IMR-90 (cell line): ENCODE measurements at regions not wholly inside any gene's neighbourhood (a gene's known extent, or its start where the extent isn't known, plus 50 kb on each side); places are given as distances from the start of the nearest gene placed in this dataset.

ENCODE experiments used
- ATAC-seq: fragments of 200-7000 bp; cut with Tn5 transposase; 2 replicates; pipeline ENCODE4 v1.9.1; 2020; ENCODE audit warnings: low read depth, mild to moderate bottlenecking, moderate library complexity
- BruUV-seq: library from RNA; stranded (reverse); fragments of 400-500 nt; replicated peaks from 2 replicates; lab custom pipeline; 2021; lab: Mats Ljungman, UMichigan
- CTCF ChIA-PET: fragments of 300-600 bp; formaldehyde crosslinking; extraction: SDS; loops from one replicate; lab custom pipeline; 2021; ENCODE audit warnings: antibody characterized with exemption; lab: Yijun Ruan, JAX
- POLR2A ChIA-PET: fragments of 300-600 bp; sonication (Branson Sonifier 250); formaldehyde crosslinking; loops from one replicate; lab custom pipeline; 2022; ENCODE audit warnings: antibody characterized with exemption; ENCODE audit not compliant: unreplicated experiment; lab: Charles Lee
- DNase-seq: peaks from one replicate; pipeline ENCODE4 v3.0.0; 2013
- H2AFZ ChIP-seq: replicated peaks from 2 replicates; pipeline ENCODE3; 2013; ENCODE audit warnings: low read length, mild to moderate bottlenecking; ENCODE audit not compliant: poor library complexity
- H2AK5ac ChIP-seq: 2 replicates; pipeline ENCODE4 v1.6.1; 2013; ENCODE audit warnings: low read depth, low read length, inconsistent platforms
- H2AK9ac ChIP-seq: replicated peaks from 2 replicates; pipeline ENCODE3; 2013; ENCODE audit warnings: mild to moderate bottlenecking, low read depth, low read length, moderate library complexity; ENCODE audit not compliant: poor library complexity
- H2BK120ac ChIP-seq: 2 replicates; pipeline ENCODE4 v1.6.1; 2013; ENCODE audit warnings: low read depth, low read length, inconsistent platforms
- H2BK15ac ChIP-seq: 3 replicates; pipeline ENCODE4 v1.6.1; 2013; ENCODE audit warnings: low read depth, low read length, inconsistent platforms
- H2BK20ac ChIP-seq: 2 replicates; pipeline ENCODE4 v1.6.1; 2013; ENCODE audit warnings: low read depth, mild to moderate bottlenecking, inconsistent platforms, low read length, moderate library complexity
- H2BK5ac ChIP-seq: 2 replicates; pipeline ENCODE4 v1.6.1; 2013; ENCODE audit warnings: mild to moderate bottlenecking, low read depth, low read length, inconsistent platforms; ENCODE audit not compliant: poor library complexity, severe bottlenecking
- H3K14ac ChIP-seq: replicated peaks from 2 replicates; pipeline ENCODE4 v1.6.1; 2013; ENCODE audit warnings: low read depth, low read length, inconsistent platforms
- H3K18ac ChIP-seq: 2 replicates; pipeline ENCODE4 v1.6.1; 2013; ENCODE audit warnings: low read depth, low read length, control low read depth
- H3K23ac ChIP-seq: 2 replicates; pipeline ENCODE4 v1.6.1; 2013; ENCODE audit warnings: low read depth, low read length, inconsistent platforms
- H3K27ac ChIP-seq: 2 replicates; pipeline ENCODE4 v1.5.1; 2013; ENCODE audit warnings: mild to moderate bottlenecking, control low read depth, low read length; ENCODE audit not compliant: insufficient read depth
- H3K27me3 ChIP-seq: 2 replicates; pipeline ENCODE4 v1.6.1; 2013; ENCODE audit warnings: low read length; ENCODE audit not compliant: control insufficient read depth, insufficient read depth
- H3K36me3 ChIP-seq: 2 replicates; pipeline ENCODE4 v1.6.1; 2013; ENCODE audit warnings: low read length, mixed read lengths; ENCODE audit not compliant: control insufficient read depth, insufficient read depth
- H3K4ac ChIP-seq: 2 replicates; pipeline ENCODE4 v1.6.1; 2013; ENCODE audit warnings: low read depth, low read length, inconsistent platforms
- H3K4me1 ChIP-seq: 2 replicates; pipeline ENCODE4 v1.6.1; 2013; ENCODE audit warnings: low read length, mixed read lengths; ENCODE audit not compliant: control insufficient read depth, insufficient read depth
- H3K4me2 ChIP-seq: 2 replicates; pipeline ENCODE4 v1.6.1; 2013; ENCODE audit warnings: low read depth, mild to moderate bottlenecking, control low read depth, low read length, moderate library complexity
- H3K4me3 ChIP-seq: 2 replicates; pipeline ENCODE4 v1.5.1; 2013; ENCODE audit warnings: low read depth, mild to moderate bottlenecking, control low read depth, low read length, moderate library complexity; ENCODE audit not compliant: insufficient read depth
- H3K56ac ChIP-seq: 2 replicates; pipeline ENCODE4 v1.6.1; 2013; ENCODE audit warnings: low read length, inconsistent platforms; ENCODE audit not compliant: insufficient read depth; ENCODE audit errors: extremely low read depth
- H3K79me1 ChIP-seq, 2 experiments: 2 replicates each; pipeline ENCODE4 v1.6.1; 2013; ENCODE audit warnings: low read length in 2 of 2, inconsistent platforms in 1 of 2, low read depth in 1 of 2
- H3K9ac ChIP-seq: 2 replicates; pipeline ENCODE4 v1.6.1; 2013; ENCODE audit warnings: low read depth, low read length, control low read depth
- H3K9me1 ChIP-seq: 2 replicates; pipeline ENCODE4 v1.6.1; 2013; ENCODE audit warnings: low read length, inconsistent platforms; ENCODE audit not compliant: insufficient read depth
- H3K9me3 ChIP-seq: 2 replicates; pipeline ENCODE4 v1.6.1; 2013; ENCODE audit warnings: low read length; ENCODE audit not compliant: control insufficient read depth, insufficient read depth
- H4K20me1 ChIP-seq: 2 replicates; pipeline ENCODE4 v1.6.1; 2013; ENCODE audit warnings: low read length, inconsistent platforms; ENCODE audit not compliant: insufficient read depth
- H4K5ac ChIP-seq: 2 replicates; pipeline ENCODE4 v1.6.1; 2013; ENCODE audit warnings: mild to moderate bottlenecking, low read depth, low read length, control low read depth
- H4K8ac ChIP-seq, 2 experiments: 2 replicates each; pipeline ENCODE4 v1.6.1; 2013; ENCODE audit warnings: low read depth in 2 of 2, low read length in 2 of 2, control low read depth in 1 of 2, inconsistent platforms in 1 of 2
- H4K91ac ChIP-seq: 2 replicates; pipeline ENCODE4 v1.6.1; 2013; ENCODE audit warnings: low read depth, low read length, inconsistent platforms; ENCODE audit not compliant: insufficient read depth
- CEBPB ChIP-seq: IDR thresholded peaks from 2 replicates; pipeline ENCODE4 v1.6.1; 2012; ENCODE audit warnings: low read depth, low read length, improper control_type of control experiment
- WGBS, 2 experiments: methylation state at CpG; one replicate each; pipeline versions ENCODE4 v1.1.5 to v1.1.7; 2013; ENCODE audit warnings: missing lambda C conversion rate in 2 of 2; ENCODE audit not compliant: insufficient read length in 1 of 2; ENCODE audit errors: extremely low coverage in 2 of 2; 5-methylcytosine and 5-hydroxymethylcytosine counted together
- dilution Hi-C: fragments of 300-500 bp; cut with HindIII; formaldehyde crosslinking; loops from one replicate; pipeline ENCODE4 v1.14.3; 2018; ENCODE audit warnings: low sequenced_read_pairs; ENCODE audit not compliant: unreplicated experiment
- in situ Hi-C: fragments of 300-500 bp; cut with MboI; formaldehyde crosslinking; loops from 3 replicates; pipeline ENCODE4 v1.14.3; 2019; ENCODE audit warnings: low sequenced_read_pairs, inconsistent platforms, mixed read lengths
- intact Hi-C: fragments of 100-400 bp; cut with micrococcal nuclease; formaldehyde crosslinking; loops from 2 replicates; pipeline ENCODE4 v1.10.0; 2022

DNA sequence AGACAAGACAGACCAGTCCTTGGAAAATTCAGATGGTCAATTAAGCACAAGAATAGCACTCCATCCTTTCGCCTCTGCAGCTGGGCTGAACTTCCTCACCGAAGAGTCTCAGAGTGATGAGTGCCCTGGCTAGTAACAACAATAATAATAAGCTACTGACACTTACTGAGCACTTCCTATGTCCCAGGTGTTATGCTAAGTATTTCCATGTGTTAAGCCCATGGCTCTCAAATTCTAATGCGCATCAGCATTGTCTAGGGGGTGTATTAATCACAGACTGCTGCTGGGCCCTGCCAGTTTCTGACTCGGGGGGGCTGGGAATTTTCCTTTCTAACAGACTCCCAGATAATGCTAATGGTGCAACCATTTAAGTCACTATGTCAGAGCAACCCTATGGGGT is 118.2 kb upstream of the LRFN2 start:
- no peak for DNase-seq
- H3K79me1 ChIP-seq: no peaks in the 10 kb centered on the region
- H3K4me1 ChIP-seq: no peaks in the 10 kb centered on the region
- no peak overlapping the region for H4K8ac ChIP-seq
- intact Hi-C loops: no loop called here
- H3K36me3 ChIP-seq: no peaks in the 10 kb centered on the region
- ChIA-PET CTCF (no interaction called here), POLR2A (no interaction called here)
- no peak overlapping the region for H4K91ac ChIP-seq
- no peaks in the 10 kb centered on the region for H3K9me3 ChIP-seq
- TF ChIP-seq CEBPB: no peak
- no peak overlapping the region for H4K5ac ChIP-seq
- no peak overlapping the region for H2AFZ ChIP-seq
- ATAC-seq: no peak
- H3K4me3 ChIP-seq: no peak overlapping the region
- no peak overlapping the region for H2BK120ac ChIP-seq
- H3K9me1 ChIP-seq: no peaks in the 10 kb centered on the region
- H2BK15ac ChIP-seq: no peak overlapping the region
- no peak overlapping the region for H3K9ac ChIP-seq
- no CpG with 5 or more reads among the region's 4 CpGs for WGBS, 2 experiments
- no TSS peak for BruUV-seq
- H3K27ac ChIP-seq: no peak overlapping the region
- H4K20me1 ChIP-seq: no peaks in the 10 kb centered on the region
- H3K14ac ChIP-seq: no peak overlapping the region
- no peak overlapping the region for H2BK5ac ChIP-seq
- no peak overlapping the region for H3K18ac ChIP-seq
- H2BK20ac ChIP-seq: no peak overlapping the region
- no peak overlapping the region for H2AK5ac ChIP-seq
- H2AK9ac ChIP-seq: no peak overlapping the region
- H3K4ac ChIP-seq: no peak overlapping the region
- H3K27me3 ChIP-seq: no peaks in the 10 kb centered on the region; the same call in 1 of the 2 replicates
- in situ Hi-C loops: no loop called here
- H3K23ac ChIP-seq: no peak overlapping the region
- dilution Hi-C loops: no loop called here
- no peak overlapping the region for H3K56ac ChIP-seq
- no peak overlapping the region for H3K4me2 ChIP-seq
